Lower lobe of right lung (tissue), 2 donors: ENCODE measurements at regions not wholly inside any gene's neighbourhood (a gene's known extent, or its start where the extent isn't known, plus 50 kb on each side); places are given as distances from the start of the nearest gene placed in this dataset.

ENCODE experiments used
- ATAC-seq, 2 donors: fragments of 200-7000 bp; cut with Tn5 transposase; one replicate each; pipeline ENCODE4 v1.9.1; 2020 to 2022; ENCODE audit warnings: mild to moderate bottlenecking in 2 of 2, moderate library complexity in 2 of 2
- DNase-seq: peaks from one replicate; pipeline ENCODE4 v3.0.0-alpha.2; 2020
- H3K27ac ChIP-seq: fragments of 200-600 bp; one replicate; pipeline ENCODE4 v1.8.0; 2022
- H3K27me3 ChIP-seq: fragments of 200-600 bp; one replicate; pipeline ENCODE4 v1.8.0; 2022; ENCODE audit warnings: low read depth
- H3K36me3 ChIP-seq: fragments of 200-600 bp; one replicate; pipeline ENCODE4 v1.8.0; 2022; ENCODE audit warnings: mild to moderate bottlenecking
- H3K4me1 ChIP-seq: fragments of 200-600 bp; one replicate; pipeline ENCODE4 v1.8.0; 2022
- H3K4me3 ChIP-seq: fragments of 200-600 bp; one replicate; pipeline ENCODE4 v1.8.0; 2022; ENCODE audit warnings: mild to moderate bottlenecking
- H3K9me3 ChIP-seq: fragments of 200-600 bp; one replicate; pipeline ENCODE4 v1.8.0; 2022
- intact Hi-C: fragments of 100-400 bp; cut with DNase I; formaldehyde crosslinking; loops from one replicate; pipeline ENCODE4 v1.11.0; 2022
- TF ChIP-seq, protein P1 (sequence below): fragments of 200-600 bp; IDR thresholded peaks from one replicate; pipeline ENCODE4 v1.8.0; 2022; ENCODE audit warnings: antibody characterized with exemption, mild to moderate bottlenecking
- donor health status: DM: no; HTN: yes; CAD: no; lungs with severe emphysema.

DNA sequence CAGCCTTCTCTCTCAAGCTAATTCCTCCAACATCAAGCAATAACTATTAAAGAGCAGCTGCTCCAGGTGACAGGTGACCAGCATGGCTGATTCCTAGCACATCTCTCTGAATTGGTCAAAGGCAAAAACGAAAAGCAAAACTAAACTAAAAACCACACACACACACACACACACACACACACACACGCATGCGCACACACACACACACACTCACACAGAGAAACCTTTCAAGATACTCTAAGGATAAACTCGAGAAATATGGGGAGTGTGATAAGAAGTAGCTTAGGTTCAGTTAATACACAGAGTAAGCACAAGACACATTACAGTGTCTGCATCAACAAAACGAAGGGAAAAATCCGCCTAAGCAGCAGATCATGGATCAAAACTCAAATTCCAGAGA lies 74.5 kb upstream of the FZD7 start:
- H3K27me3 ChIP-seq, result no peaks in the 10 kb centered on the region

DNA sequence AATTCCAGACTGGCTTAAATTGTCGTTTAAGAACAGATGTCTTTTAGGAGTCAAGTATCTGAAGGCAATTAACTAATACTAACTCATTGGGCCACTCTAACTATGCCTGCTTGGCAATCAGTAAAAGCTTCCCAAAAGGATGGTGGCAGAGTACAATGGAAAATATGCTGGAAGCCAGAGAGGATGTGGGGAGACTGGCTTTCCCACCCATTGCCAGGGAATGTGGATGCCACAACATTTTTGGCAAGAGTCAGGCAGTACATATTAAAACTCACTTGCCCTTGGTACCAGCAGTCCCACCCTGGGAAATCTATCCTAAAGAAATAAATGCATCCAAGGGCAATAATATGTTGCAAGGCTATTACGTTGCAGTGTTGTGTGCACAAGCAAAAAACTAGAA lies 74.0 kb upstream of the FZD7 start:
- Histone ChIP-seq H3K27me3 (no peaks in the 10 kb centered on the region), H3K4me3 (no peak overlapping the region), H3K4me1 (no peaks in the 10 kb centered on the region), H3K36me3 (no peaks in the 10 kb centered on the region), H3K27ac (no peak overlapping the region), H3K9me3 (no peaks in the 10 kb centered on the region)
- no peak for ATAC-seq
- intact Hi-C loops, result no loop called here
- TF ChIP-seq, protein P1, sequence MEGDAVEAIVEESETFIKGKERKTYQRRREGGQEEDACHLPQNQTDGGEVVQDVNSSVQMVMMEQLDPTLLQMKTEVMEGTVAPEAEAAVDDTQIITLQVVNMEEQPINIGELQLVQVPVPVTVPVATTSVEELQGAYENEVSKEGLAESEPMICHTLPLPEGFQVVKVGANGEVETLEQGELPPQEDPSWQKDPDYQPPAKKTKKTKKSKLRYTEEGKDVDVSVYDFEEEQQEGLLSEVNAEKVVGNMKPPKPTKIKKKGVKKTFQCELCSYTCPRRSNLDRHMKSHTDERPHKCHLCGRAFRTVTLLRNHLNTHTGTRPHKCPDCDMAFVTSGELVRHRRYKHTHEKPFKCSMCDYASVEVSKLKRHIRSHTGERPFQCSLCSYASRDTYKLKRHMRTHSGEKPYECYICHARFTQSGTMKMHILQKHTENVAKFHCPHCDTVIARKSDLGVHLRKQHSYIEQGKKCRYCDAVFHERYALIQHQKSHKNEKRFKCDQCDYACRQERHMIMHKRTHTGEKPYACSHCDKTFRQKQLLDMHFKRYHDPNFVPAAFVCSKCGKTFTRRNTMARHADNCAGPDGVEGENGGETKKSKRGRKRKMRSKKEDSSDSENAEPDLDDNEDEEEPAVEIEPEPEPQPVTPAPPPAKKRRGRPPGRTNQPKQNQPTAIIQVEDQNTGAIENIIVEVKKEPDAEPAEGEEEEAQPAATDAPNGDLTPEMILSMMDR, result no peak
- no peak for DNase-seq

More for the DNA sequence above, 74.5 kb upstream of the FZD7 start:
- H3K4me1 ChIP-seq, result no peaks in the 10 kb centered on the region
- no peak for DNase-seq
- no peak overlapping the region for H3K4me3 ChIP-seq
- no peak overlapping the region for H3K27ac ChIP-seq
- H3K36me3 ChIP-seq, result no peaks in the 10 kb centered on the region
- no peaks in the 10 kb centered on the region for H3K9me3 ChIP-seq
- TF ChIP-seq, protein P1, result no peak
- intact Hi-C loops, result no loop called here
- no peak for ATAC-seq

DNA sequence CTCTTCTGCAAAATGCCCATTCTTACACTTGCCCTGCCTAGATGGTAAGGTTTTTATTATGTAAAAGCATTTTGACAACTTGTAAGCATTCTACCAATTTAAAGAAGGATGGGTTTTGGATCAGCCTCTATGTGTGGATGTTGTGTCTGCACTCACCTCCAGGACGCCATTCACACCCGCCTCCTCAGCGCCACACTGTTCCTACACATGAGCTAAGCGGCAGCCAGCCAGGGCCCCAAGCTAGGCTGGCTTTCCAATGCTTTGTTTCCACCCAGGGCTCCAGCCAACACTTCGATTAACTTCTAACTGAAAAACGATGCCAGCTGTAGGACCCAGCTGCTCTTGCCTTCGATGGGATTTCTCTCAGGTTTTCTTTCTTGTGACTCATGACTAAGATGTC lies 73.3 kb upstream of the FZD7 start:
- Histone ChIP-seq H3K27me3 (no peaks in the 10 kb centered on the region), H3K9me3 (no peaks in the 10 kb centered on the region), H3K36me3 (no peaks in the 10 kb centered on the region), H3K4me1 (no peaks in the 10 kb centered on the region), H3K27ac (no peak overlapping the region), H3K4me3 (no peak overlapping the region)
- no peak for DNase-seq
- no peak for ATAC-seq
- TF ChIP-seq, protein P1, result no peak
- intact Hi-C loops, result no loop called here

DNA sequence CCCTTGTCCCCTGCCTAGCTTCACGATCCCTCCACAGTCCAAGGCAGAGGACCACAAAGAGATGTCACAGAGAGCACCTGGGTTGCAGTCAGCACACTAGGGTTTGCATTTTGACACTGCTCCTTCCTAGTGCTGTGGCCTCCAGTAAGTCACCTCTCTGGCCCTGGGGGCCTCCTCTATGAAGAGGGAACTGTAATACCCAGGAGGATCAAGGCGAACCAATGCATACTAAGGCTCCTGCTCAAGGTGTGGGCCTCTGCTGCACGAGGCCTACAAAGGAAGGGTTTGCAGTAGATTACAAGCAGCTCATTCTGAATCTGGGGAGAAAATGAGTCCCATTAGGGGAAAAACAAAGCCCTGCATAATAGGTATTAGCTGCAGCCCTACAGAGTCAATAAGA lies 72.3 kb upstream of the FZD7 start:
- Histone ChIP-seq H3K4me3 (no peak overlapping the region), H3K27ac (no peak overlapping the region), H3K27me3 (no peaks in the 10 kb centered on the region), H3K36me3 (no peaks in the 10 kb centered on the region), H3K4me1 (no peaks in the 10 kb centered on the region), H3K9me3 (no peaks in the 10 kb centered on the region)
- DNase-seq (no peak), ATAC-seq (no peak)
- TF ChIP-seq, protein P1, result no peak
- intact Hi-C loops, result no loop called here

DNA sequence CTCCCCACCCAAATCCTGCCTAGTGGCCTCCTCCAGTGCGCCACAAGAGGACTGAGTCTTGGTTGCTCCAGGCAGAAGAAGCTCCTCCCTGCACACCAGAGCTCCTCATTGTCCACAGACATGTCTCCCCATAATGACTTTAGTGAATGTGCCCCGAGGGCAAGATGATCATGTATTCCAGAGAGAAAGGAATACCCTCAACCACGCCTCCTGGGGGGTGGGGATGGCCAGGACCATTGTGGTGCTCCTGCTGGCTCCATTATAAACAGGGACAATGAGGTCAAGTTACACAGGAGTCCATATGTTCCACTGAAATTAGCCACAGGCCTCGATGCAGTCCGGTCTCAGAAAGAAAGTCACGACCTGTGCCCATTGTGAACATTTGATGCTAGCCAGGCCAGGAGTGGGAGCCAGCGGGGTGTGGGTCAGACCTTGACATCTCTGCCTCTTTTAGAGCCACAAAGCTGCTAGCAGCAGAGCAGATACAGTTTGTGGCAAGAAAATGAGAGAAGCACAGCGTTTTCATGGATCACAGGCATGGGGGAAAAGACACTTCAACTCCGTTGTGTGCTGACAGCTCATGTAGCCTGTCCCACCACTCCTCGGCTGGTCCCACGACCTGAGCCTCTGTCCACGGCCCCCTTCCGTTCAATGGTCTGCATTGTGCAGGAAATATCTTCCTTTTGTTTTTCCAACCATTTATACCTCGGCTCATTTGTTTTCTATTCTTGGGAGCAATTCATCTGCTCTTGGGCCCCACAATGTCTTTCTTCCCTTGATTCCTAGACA lies 70.7 kb upstream of the FZD7 start:
- no peak for ATAC-seq

More for the DNA sequence above, 70.7 kb upstream of the FZD7 start:
- Histone ChIP-seq H3K4me3 (no peak overlapping the region), H3K4me1 (no peaks in the 10 kb centered on the region), H3K27ac (no peak overlapping the region), H3K36me3 (no peaks in the 10 kb centered on the region), H3K9me3 (no peaks in the 10 kb centered on the region), H3K27me3 (no peaks in the 10 kb centered on the region)
- DNase-seq, result peak; percentile 14
- intact Hi-C loops, result no loop called here
- TF ChIP-seq, protein P1, result no peak
